ENCODE measurements at regions not wholly inside any gene's neighbourhood (a gene's known extent, or its start where the extent isn't known, plus 50 kb on each side); places are given as distances from the start of the nearest gene placed in this dataset.

DNA sequence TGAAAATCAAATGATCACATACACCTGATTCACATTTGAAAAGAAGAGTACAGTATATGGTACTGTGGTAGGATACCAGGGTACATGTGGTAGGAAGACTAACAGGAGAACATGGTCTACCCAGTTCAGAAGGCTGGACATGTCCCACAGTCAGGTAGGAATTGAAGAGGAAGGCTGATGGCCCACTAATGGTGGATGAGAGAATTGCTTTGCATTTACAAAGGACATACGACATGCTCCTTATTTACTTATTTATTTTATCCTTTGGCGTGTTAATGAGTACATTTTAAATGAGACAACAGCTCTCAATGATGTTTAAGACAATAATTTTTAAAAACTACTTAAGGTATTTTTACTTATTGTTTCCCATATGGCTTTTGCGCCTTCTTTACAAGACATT lies 106.7 kb upstream of the BMP2K start:
- no peak for DNase-seq
- H3T11ph ChIP-seq (ENCODE audit: low read length): no peak overlapping the region
- no peak overlapping the region for H3K27ac ChIP-seq (ENCODE audit: insufficient read length, low read depth, low read length)
- no peak overlapping the region for H4K8ac ChIP-seq (replicated peaks; ENCODE audit: insufficient read length, low read depth, low read length)
- no peaks in the 10 kb centered on the region for H4K20me1 ChIP-seq (ENCODE audit: control insufficient read depth, insufficient read depth, insufficient read length)
- no peak overlapping the region for H3K9ac ChIP-seq (ENCODE audit: extremely low read depth, insufficient read length, low read length)
- H3K56ac ChIP-seq (ENCODE audit: insufficient read length, low read depth, low read length): no peak overlapping the region
- Mint-ChIP-seq H3K27me3 (ENCODE audit: low read depth) (peaks cover 1% of the 10 kb centered on the region), H3K4me1 (peaks cover 6 to 8% of the 10 kb centered on the region in 2 experiments), H3K27ac (no peak overlapping the region), H3K4me3 (no peak overlapping the region), H3K9me3 (no peaks in the 10 kb centered on the region), H3K36me3 (ENCODE audit: insufficient read depth in 1 of 3, low read depth in 3 of 3) (no peaks in the 10 kb centered on the region)
- TF ChIP-seq, protein P1, sequence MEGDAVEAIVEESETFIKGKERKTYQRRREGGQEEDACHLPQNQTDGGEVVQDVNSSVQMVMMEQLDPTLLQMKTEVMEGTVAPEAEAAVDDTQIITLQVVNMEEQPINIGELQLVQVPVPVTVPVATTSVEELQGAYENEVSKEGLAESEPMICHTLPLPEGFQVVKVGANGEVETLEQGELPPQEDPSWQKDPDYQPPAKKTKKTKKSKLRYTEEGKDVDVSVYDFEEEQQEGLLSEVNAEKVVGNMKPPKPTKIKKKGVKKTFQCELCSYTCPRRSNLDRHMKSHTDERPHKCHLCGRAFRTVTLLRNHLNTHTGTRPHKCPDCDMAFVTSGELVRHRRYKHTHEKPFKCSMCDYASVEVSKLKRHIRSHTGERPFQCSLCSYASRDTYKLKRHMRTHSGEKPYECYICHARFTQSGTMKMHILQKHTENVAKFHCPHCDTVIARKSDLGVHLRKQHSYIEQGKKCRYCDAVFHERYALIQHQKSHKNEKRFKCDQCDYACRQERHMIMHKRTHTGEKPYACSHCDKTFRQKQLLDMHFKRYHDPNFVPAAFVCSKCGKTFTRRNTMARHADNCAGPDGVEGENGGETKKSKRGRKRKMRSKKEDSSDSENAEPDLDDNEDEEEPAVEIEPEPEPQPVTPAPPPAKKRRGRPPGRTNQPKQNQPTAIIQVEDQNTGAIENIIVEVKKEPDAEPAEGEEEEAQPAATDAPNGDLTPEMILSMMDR (conservative IDR thresholded peaks at IDR 0.05): peak; percentile 58
- no peak overlapping the region for H2AFZ ChIP-seq (ENCODE audit: low read length)
- no peak overlapping the region for H2AK5ac ChIP-seq (ENCODE audit: insufficient read length, low read length)
- no peak overlapping the region for H3K18ac ChIP-seq (ENCODE audit: insufficient read length, low read depth, low read length)
- H2BK120ac ChIP-seq (ENCODE audit: low read depth, low read length, poor library complexity, severe bottlenecking): no peak overlapping the region
- H2BK12ac ChIP-seq (ENCODE audit: insufficient read length, low read depth, low read length): no peak overlapping the region
- no peak overlapping the region for H4K5ac ChIP-seq (ENCODE audit: insufficient read length, low read depth, low read length)
- H3K79me1 ChIP-seq (ENCODE audit: insufficient read depth, low read depth, low read length, poor library complexity, severe bottlenecking): no peaks in the 10 kb centered on the region
- no peaks in the 10 kb centered on the region for H3K79me2 ChIP-seq (ENCODE audit: insufficient read depth, low read length)
- no peak overlapping the region for H2BK15ac ChIP-seq (ENCODE audit: low read depth, low read length)
- H4K91ac ChIP-seq (ENCODE audit: insufficient read length, low read depth, low read length): no peak overlapping the region
- H2BK5ac ChIP-seq (ENCODE audit: insufficient read length, low read length): no peak overlapping the region
- no peak overlapping the region for H3K4ac ChIP-seq (ENCODE audit: low read depth, low read length)
- no peaks in the 10 kb centered on the region for H3K4me1 ChIP-seq (ENCODE audit: insufficient read depth, low read length)
- H3K4me2 ChIP-seq (ENCODE audit: insufficient read depth, insufficient read length, low read length): no peak overlapping the region
- no peak overlapping the region for H3K14ac ChIP-seq (ENCODE audit: insufficient read depth, low read length)
- H3K9me3 ChIP-seq (ENCODE audit: control insufficient read depth, low read depth, low read length): no peaks in the 10 kb centered on the region
- no peak overlapping the region for H3K23ac ChIP-seq (ENCODE audit: insufficient read length, low read depth, low read length)
- H3K23me2 ChIP-seq (ENCODE audit: insufficient read length, low read depth, low read length, poor library complexity, severe bottlenecking): no peaks in the 10 kb centered on the region
- H3K27me3 ChIP-seq (ENCODE audit: insufficient read depth, low read length): no peaks in the 10 kb centered on the region
- H2BK20ac ChIP-seq (ENCODE audit: low read depth, low read length, poor library complexity, severe bottlenecking): no peak overlapping the region
- WGBS (ENCODE audit: extremely low coverage, insufficient read length, low lambda C conversion rate): no CpG with 5 or more reads among the region's 3 CpGs
